ENCODE measurements at regions not wholly inside any gene's neighbourhood (a gene's known extent, or its start where the extent isn't known, plus 50 kb on each side); places are given as distances from the start of the nearest gene placed in this dataset.
A peak's percentile ranks its signal among the peaks of the same experiment; 100 is the strongest.

- DNase-seq (ENCODE audit: low read depth in 2 of 2, low spot score in 1 of 2): no peak
These were observed 101.3 kb upstream of the ID2 start for GRCh38 chr2:8580316-8581233.

GRCh38 chr2:8581234-8581561, 100.7 kb upstream of the ID2 start:
- no peak for DNase-seq (ENCODE audit: low read depth in 2 of 2, low spot score in 1 of 2)

GRCh38 chr2:8581601-8582041, 100.2 kb upstream of the ID2 start:
- no peak for DNase-seq (ENCODE audit: low read depth in 2 of 2, low spot score in 1 of 2)

GRCh38 chr2:8582191-8582590, 99.7 kb upstream of the ID2 start:
- no peak for DNase-seq (ENCODE audit: low read depth in 2 of 2, low spot score in 1 of 2)

GRCh38 chr2:8582651-8583399, 99.0 kb upstream of the ID2 start:
- DNase-seq (ENCODE audit: low read depth in 2 of 2, low spot score in 1 of 2): no peak

GRCh38 chr2:8583400-8584173, 98.3 kb upstream of the ID2 start:
- DNase-seq (ENCODE audit: low read depth in 2 of 2, low spot score in 1 of 2): peak; percentile 46 to 54

GRCh38 chr2:8584174-8585066, 97.4 kb upstream of the ID2 start:
- DNase-seq (ENCODE audit: low read depth in 2 of 2, low spot score in 1 of 2): no peak

- DNase-seq (ENCODE audit: low read depth in 2 of 2, low spot score in 1 of 2): no peak
These were observed 95.3 kb upstream of the ID2 start for GRCh38 chr2:8586457-8587051.

GRCh38 chr2:8587251-8587791, 94.5 kb upstream of the ID2 start:
- DNase-seq (ENCODE audit: low read depth in 2 of 2, low spot score in 1 of 2): no peak

- DNase-seq (ENCODE audit: low read depth in 2 of 2, low spot score in 1 of 2): no peak
These were observed 93.7 kb upstream of the ID2 start for GRCh38 chr2:8587920-8588830.

- no peak for DNase-seq (ENCODE audit: low read depth in 2 of 2, low spot score in 1 of 2)
These were observed 93.0 kb upstream of the ID2 start for GRCh38 chr2:8588831-8589191.

- no peak for DNase-seq (ENCODE audit: low read depth in 2 of 2, low spot score in 1 of 2)
These were observed 92.1 kb upstream of the ID2 start for GRCh38 chr2:8589721-8590120.

- no peak for DNase-seq (ENCODE audit: low read depth in 2 of 2, low spot score in 1 of 2)
These were observed 90.9 kb upstream of the ID2 start for GRCh38 chr2:8590938-8591337.

GRCh38 chr2:8592736-8593135, 89.1 kb upstream of the ID2 start:
- no peak for DNase-seq (ENCODE audit: low read depth in 2 of 2, low spot score in 1 of 2)

- no peak for DNase-seq (ENCODE audit: low read depth in 2 of 2, low spot score in 1 of 2)
These were observed 88.6 kb upstream of the ID2 start for GRCh38 chr2:8593243-8593642.

- DNase-seq (ENCODE audit: low read depth in 2 of 2, low spot score in 1 of 2): no peak
These were observed 87.0 kb upstream of the ID2 start for GRCh38 chr2:8594731-8595427.

- DNase-seq (ENCODE audit: low read depth in 2 of 2, low spot score in 1 of 2): no peak
These were observed 86.4 kb upstream of the ID2 start for GRCh38 chr2:8595428-8595805.

- no peak for DNase-seq (ENCODE audit: low read depth in 2 of 2, low spot score in 1 of 2)
These were observed 85.8 kb upstream of the ID2 start for GRCh38 chr2:8595811-8596600.
